KMS-11 (cell line): ENCODE measurements at regions not wholly inside any gene's neighbourhood (a gene's known extent, or its start where the extent isn't known, plus 50 kb on each side); places are given as distances from the start of the nearest gene placed in this dataset.

ENCODE experiments used
- H2AFZ ChIP-seq: fragments of 200-600 bp; sonication (generic); 2 replicates; pipeline ENCODE4 v1.6.1; 2016; ENCODE audit warnings: antibody characterized with exemption, mixed run types, low read depth
- H3K27ac ChIP-seq: fragments of 200-600 bp; sonication (generic); 2 replicates; pipeline ENCODE4 v1.6.1; 2016; ENCODE audit warnings: mild to moderate bottlenecking, mixed run types
- H3K27me3 ChIP-seq: fragments of 200-600 bp; sonication (generic); 2 replicates; pipeline ENCODE4 v1.6.1; 2017; ENCODE audit warnings: mild to moderate bottlenecking, low read depth, mixed run types, moderate library complexity; ENCODE audit not compliant: insufficient read depth
- H3K36me3 ChIP-seq: fragments of 200-600 bp; sonication (generic); 2 replicates; pipeline ENCODE4 v1.6.1; 2017; ENCODE audit warnings: mild to moderate bottlenecking, mixed run types; ENCODE audit not compliant: insufficient read depth
- H3K4me1 ChIP-seq: fragments of 200-600 bp; sonication (generic); 2 replicates; pipeline ENCODE4 v1.6.1; 2016; ENCODE audit warnings: mild to moderate bottlenecking, low read depth, mixed run types; ENCODE audit not compliant: poor library complexity, severe bottlenecking
- H3K4me2 ChIP-seq: fragments of 200-600 bp; sonication (generic); 2 replicates; pipeline ENCODE4 v1.7.0; 2016; ENCODE audit warnings: mild to moderate bottlenecking, mixed run types
- H3K4me3 ChIP-seq: fragments of 200-600 bp; sonication (generic); IDR thresholded peaks from 2 replicates; pipeline ENCODE4 v1.6.1; 2017; ENCODE audit warnings: low read depth, low read length, mixed read lengths; ENCODE audit not compliant: insufficient read depth
- H3K79me2 ChIP-seq: fragments of 200-600 bp; sonication (generic); 2 replicates; pipeline ENCODE4 v1.6.1; 2016; ENCODE audit warnings: low read depth, mixed run types; ENCODE audit not compliant: insufficient read depth
- H3K9ac ChIP-seq: fragments of 200-600 bp; sonication (generic); 2 replicates; pipeline ENCODE4 v1.6.1; 2016; ENCODE audit warnings: mild to moderate bottlenecking, mixed run types
- H4K20me1 ChIP-seq: fragments of 200-600 bp; sonication (generic); 2 replicates; pipeline ENCODE4 v1.6.1; 2016; ENCODE audit warnings: mild to moderate bottlenecking, mixed run types; ENCODE audit not compliant: insufficient read depth
- CTCF ChIP-seq: fragments of 200-600 bp; sonication (generic); conservative IDR thresholded peaks from 2 replicates; pipeline ENCODE4 v1.6.1; 2017; ENCODE audit warnings: low read depth, mild to moderate bottlenecking, antibody characterized with exemption, low read length, moderate library complexity, mixed read lengths

GRCh38 chrX:34764852-34765361 lies 107.8 kb upstream of the TMEM47 start:
- Histone ChIP-seq H3K4me1 (no peaks in the 10 kb centered on the region), H3K36me3 (no peaks in the 10 kb centered on the region), H3K27me3 (no peaks in the 10 kb centered on the region), H3K4me2 (no peak overlapping the region), H3K9ac (no peak overlapping the region), H3K4me3 (no peak overlapping the region), H3K27ac (no peak overlapping the region), H3K79me2 (no peaks in the 10 kb centered on the region), H2AFZ (no peak overlapping the region), H4K20me1 (no peaks in the 10 kb centered on the region)
- TF ChIP-seq CTCF, result no peak

- no peak overlapping the region for H2AFZ ChIP-seq
- no peak overlapping the region for H3K4me3 ChIP-seq
- H3K27ac ChIP-seq, result no peak overlapping the region
- TF ChIP-seq CTCF, result no peak
- H4K20me1 ChIP-seq, result no peaks in the 10 kb centered on the region
- no peak overlapping the region for H3K4me2 ChIP-seq
- no peaks in the 10 kb centered on the region for H3K4me1 ChIP-seq
- no peaks in the 10 kb centered on the region for H3K36me3 ChIP-seq
- H3K79me2 ChIP-seq, result no peaks in the 10 kb centered on the region
- no peaks in the 10 kb centered on the region for H3K27me3 ChIP-seq
- no peak overlapping the region for H3K9ac ChIP-seq
Measured at GRCh38 chrX:34768290-34768689, 111.2 kb upstream of the TMEM47 start.

- no peak for TF ChIP-seq CTCF
- H3K27ac ChIP-seq, result no peak overlapping the region
- H3K9ac ChIP-seq, result no peak overlapping the region
- no peaks in the 10 kb centered on the region for H3K79me2 ChIP-seq
- H3K4me1 ChIP-seq, result no peaks in the 10 kb centered on the region
- H3K4me3 ChIP-seq, result no peak overlapping the region
- H3K4me2 ChIP-seq, result no peak overlapping the region
- no peak overlapping the region for H2AFZ ChIP-seq
- H3K27me3 ChIP-seq, result no peaks in the 10 kb centered on the region
- H3K36me3 ChIP-seq, result no peaks in the 10 kb centered on the region
- H4K20me1 ChIP-seq, result no peaks in the 10 kb centered on the region
Measured at GRCh38 chrX:34770511-34770910, 113.4 kb upstream of the TMEM47 start.

GRCh38 chrX:34778916-34779315 lies 121.8 kb upstream of the TMEM47 start:
- Histone ChIP-seq H3K27ac (no peak overlapping the region), H3K79me2 (no peaks in the 10 kb centered on the region), H3K27me3 (no peaks in the 10 kb centered on the region), H2AFZ (no peak overlapping the region), H3K9ac (no peak overlapping the region), H3K4me3 (no peak overlapping the region), H3K4me1 (no peaks in the 10 kb centered on the region), H4K20me1 (no peaks in the 10 kb centered on the region), H3K36me3 (no peaks in the 10 kb centered on the region), H3K4me2 (no peak overlapping the region)
- no peak for TF ChIP-seq CTCF
